Kidney glomerular epithelial cell (primary cell): ENCODE measurements at regions not wholly inside any gene's neighbourhood (a gene's known extent, or its start where the extent isn't known, plus 50 kb on each side); places are given as distances from the start of the nearest gene placed in this dataset.

Source experiments
- DNase-seq: peaks from one replicate; lab custom pipeline; 2025; lab: John Stamatoyannopoulos, UW

DNA sequence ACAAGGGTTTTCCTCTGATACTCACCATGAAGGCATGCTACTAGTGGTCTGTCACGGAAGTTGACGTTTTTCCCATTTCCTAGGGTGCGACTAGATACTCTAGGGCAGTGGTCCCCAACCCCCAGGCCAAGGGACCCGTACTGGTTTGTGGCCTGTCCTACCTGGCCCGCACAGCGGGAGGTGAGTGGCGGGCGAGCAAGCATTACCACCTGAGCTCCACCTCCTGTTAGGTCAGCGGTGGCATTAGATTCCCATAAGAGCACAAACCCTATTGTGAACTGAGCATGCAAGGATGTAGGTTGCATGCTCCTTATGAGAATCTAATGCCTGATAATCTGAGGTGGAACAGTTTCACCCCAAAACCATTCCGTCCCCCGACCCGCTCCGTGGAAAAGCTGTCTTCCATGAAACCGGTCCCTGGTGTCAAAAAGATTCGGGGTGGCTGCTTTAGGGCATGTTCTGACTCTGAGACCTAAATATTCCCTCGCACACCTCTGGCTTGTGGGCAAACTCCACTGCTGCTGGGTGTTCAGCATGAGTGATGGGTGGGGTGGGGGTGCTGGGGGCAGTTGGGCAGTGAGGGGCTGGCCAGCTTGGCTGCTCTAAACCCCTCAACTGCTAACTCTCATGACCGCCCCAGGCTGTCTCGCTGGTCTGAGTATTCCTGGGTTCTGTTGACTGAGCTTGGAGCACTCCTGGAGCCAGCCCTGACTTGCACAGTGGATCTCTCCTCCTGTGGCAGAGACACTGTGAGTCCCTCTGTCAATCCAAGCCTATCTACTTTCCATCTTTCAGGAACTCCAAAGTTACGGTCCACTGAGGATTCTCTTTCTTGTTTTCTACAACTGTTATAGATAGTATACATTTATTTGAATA, 78.3 kb upstream of the NEK6 start:
- no peak for DNase-seq

DNA sequence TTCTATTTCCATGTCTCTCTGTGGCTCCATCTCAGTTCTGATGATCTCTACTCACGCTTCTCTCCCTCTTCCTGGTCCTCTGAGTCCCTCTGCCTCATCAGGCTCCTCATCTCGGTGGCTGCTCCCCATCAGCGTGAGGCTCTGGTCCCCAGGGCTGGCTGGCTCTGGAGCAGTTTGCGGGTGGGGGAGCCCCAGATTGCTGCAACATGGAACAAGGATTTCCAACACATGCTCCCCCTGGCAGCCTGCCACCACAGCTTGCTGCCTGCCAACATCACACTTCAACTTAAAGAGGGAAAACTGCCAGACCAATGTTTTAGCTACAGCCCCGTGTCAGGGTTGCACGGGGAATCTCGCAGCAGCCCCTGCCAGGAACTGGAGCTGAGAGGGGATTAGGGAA, 77.2 kb upstream of the NEK6 start:
- no peak for DNase-seq

DNA sequence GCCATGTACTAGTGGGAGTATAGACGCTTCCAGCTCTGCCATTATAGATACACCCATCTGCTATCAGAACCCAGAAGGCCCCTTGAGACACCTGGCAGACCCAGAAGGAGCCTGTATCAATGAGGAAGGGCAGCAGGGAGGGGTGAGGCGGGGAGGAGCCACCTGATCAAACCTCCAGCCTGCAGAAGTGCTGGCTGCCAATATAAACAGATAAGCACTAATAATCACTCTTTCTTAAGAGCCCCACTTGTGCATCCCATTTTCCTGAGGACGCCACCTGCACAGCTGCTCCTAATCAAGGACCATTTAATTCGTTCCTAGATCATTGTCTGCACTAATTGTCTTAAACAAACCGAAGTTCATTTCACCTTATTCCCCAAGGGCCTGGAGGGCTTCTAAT, 75.0 kb upstream of the NEK6 start:
- DNase-seq = no peak

DNA sequence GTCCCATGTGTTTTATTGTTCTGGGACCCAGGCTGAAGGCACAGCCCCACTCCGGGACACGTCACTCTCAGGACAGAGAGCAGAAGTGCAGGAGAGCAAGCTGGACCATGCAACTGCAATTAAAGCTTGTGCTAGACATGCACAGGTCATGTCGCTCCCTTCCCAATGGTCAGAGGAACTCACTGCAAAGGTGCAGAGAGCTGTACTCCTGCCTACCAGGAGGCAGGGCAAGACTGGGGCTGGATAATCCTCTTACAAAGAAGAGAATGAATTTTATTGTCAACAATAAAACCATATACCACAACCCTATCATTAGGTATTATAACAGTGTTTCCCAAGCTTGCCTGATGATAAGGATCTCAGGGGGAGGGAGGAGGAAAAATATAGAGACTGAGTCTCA, 74.0 kb upstream of the NEK6 start:
- no peak for DNase-seq

DNA sequence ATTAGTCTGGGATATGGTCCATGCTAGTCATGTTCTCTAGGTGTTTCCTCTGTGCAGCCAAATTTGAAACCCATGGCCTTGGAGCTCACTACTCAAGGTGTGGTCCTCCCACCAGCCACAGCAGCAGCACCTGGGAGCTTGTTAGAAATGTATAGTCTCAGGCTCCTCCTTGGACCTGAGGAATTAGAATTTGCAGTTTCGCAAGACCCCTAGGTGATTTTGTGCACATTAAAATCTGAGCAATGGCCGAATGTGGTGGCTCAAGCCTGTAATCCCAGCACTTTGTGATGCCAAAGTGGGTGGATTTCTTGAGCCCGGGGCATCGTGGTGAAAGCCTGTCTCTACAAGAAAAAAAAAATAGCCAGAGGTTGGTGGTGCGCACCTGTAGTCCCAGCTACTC, 72.3 kb upstream of the NEK6 start:
- no peak for DNase-seq

DNA sequence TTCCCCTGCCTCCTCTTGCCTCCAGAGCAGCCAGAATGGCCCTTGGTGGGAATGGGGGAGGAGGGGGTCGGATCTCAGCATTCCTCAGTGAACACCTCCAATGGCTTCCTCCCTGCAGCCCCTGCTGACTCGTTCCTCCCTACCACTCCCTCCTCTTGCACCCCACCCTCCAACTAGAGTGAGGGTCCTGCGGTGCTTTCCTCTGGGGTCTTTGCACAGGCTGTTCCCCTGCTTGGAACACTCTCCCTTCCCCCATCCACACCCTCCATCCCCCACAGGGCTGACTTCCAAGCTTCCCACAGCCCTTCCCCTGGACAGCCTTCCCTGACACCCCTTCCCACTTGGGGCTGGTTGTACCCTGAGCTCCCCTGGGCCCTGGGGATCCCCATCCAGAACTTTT, 70.4 kb upstream of the NEK6 start:
- DNase-seq = no peak

DNA sequence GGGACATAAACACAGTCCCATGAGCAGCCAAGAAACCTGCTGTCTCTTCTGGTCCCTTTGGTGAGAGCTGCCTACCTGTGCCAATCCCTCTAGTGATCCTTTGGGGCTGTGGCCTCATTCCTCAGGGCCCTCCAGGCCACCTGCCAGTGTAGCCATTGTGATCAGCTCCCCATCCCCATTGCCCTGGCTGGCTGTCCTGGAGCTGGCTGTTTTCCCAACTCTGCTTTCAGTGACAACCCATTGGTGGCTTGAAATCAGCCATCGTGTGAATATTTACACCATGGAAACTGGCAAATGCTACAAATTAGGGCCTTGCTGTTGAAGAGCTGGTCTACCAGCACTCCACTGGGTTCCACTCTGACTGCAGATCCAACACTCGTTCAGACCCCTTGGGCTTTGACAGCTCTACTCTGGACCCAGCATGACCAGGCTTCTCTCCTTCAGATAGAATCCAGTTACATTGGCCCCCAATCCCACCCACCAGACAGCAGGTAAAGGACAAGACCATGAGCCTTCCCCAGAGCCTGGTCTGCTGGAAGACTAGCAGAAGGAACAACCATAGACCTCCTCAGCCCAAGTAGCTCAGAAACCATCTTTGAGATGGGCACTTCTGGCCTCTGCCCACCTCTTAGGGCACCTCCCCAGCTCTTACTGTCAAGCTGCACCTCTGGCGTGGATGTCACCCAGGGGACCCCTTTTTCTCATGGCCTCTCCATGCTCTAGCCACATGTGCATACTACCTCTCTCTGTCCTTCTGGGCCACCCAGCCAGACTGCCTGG, 69.2 kb upstream of the NEK6 start:
- no peak for DNase-seq

DNA sequence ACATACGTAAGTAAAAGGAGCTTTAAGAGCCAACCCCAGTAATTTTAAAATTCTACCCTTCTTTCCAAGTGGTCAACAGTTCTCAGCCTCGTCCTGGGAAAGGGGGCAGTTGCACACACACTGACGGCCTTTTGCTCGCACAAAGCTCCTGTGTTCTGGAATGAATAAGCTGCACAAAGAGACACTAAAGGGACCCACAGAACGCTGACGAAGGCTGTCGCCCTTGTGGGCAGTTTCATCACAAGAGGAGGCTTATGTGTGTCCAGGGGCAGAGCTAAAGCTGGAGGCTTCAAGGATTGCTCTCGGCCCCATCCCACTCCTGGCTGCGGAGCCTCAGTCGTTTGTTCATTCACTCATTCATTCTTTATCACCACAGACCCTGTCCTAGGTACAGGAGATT, 67.0 kb upstream of the NEK6 start:
- DNase-seq = no peak

DNA sequence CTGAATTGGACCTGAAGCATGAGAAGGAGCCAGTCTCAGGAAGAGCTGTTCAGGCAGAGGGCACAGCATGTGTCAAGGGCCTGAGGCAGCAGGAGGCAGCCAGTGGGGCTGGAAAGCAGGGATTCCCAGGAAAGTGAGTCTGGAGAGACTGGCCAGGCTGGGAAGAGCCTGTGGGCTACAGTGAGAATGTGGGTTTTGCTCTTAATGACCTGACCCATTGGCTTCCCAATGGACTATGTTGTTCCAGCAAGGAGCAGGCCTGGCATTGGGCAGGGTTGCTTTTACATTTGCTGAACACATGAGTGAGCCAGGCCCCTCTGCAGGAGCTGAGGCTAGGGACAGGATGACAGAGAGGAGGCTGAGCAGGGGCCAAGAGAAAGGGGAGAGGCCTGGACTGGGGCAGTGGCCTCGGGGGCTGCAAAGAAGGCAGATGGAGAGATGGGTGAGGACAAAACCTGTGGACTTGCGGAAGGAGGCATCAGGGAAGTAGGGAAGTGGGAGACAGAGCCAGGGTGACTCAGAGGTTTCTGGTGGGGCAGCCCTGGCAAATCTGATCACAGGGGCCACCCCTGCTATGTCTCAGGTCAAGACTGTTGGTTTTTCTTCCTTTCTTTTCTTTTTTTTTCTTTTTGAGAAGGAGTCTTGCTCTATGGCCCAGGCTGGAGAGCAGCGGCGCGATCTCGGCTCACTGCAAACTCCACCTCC, 65.9 kb upstream of the NEK6 start:
- no peak for DNase-seq

DNA sequence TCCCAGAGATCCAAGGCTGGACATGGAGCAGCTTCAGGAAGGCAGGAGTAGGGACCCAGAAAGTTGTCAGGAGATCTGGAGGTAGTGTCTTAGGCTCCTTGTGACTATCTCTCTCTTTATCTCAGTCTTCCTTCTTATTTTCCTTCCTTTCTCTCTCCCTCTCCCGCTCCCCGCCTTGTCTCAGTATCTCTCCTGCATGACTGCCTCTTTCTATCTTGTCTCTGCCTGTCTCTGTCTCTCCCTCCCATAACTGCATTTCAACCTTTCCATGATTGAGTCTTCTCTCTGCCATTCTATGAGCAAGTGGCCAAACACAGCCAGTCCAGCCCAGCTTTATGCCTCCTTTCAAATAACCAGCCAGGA, 61.0 kb upstream of the NEK6 start:
- no peak for DNase-seq

DNA sequence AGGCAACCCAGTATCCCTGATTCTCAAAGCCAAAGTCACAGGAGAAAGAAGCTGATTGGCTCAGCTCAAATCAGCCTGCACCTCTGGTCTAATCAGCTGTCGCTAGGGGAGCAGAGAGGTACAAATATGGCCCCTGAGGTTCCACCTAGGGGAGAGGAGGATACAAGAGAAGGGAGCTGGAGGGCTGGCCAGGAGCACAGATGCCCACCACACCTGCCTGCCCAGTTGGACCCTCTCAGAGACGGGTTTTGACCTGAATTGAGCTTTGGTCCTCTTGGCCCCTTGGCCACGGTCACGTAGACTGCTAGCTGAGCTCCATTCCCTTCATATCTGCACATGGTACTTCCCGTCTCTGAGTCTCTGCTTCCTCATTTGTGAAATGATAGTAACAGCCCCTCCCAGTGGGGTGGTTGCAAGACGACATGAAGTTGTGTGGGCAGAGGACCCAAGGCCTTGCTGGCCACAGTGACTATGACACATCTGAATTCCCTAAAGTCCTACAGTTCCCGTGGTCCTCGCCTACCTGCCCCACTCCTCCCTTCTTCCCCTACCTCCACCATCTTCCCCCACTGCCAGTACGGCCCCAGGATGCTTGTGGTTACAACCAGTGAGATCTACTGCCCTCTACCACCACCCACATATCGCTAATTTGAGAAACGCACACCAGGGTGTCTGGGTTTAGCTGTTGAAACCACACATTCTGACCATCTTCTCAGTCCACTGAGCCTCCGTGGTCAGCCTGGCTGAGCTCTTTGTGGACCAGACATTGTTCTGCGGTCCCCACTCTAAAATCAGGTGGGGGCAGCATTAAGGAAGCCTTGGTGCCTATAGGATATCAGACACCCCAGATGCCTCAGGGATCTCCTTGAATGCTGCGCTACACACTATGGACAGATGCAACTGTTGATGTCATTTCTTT, 60.3 kb upstream of the NEK6 start:
- DNase-seq = no peak

DNA sequence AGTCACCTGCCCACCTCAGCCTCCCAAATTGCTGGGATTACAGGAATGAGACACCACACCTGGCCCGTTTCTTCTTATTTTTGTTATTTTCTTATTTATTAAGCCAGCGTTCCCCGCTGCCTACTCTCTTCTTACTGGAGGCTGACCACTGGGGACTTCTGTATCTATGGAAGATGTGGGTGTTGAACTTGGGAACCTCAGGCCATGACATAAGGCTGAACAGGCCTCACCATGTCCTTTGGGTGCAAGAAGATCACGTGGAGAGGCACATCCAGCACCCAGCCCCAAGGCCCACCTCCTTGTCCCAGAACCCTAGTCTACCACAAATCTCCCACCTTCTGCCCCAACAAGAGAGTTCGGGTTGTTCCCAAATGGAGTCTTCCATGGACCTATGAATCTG, 59.4 kb upstream of the NEK6 start:
- DNase-seq = no peak

DNA sequence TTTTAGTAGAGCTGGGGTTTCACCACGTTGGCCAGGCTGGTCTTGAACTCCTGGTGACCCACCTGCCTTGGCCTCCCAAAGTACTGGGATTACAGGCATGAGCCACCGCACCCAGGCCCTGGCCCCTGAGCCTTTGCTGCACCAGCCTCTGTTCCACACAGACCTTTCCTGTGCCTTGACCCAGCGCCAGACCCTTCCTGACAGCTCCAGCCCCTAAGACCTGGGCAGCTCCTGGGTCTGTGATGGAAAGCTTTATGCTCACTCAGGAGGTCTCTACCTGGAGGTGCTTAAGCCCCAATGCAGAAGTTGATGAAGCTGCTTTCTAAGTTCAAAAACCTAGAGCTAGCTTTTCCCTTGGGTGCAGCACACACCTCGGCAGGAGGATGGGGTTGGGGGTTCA, 58.8 kb upstream of the NEK6 start:
- DNase-seq = no peak

DNA sequence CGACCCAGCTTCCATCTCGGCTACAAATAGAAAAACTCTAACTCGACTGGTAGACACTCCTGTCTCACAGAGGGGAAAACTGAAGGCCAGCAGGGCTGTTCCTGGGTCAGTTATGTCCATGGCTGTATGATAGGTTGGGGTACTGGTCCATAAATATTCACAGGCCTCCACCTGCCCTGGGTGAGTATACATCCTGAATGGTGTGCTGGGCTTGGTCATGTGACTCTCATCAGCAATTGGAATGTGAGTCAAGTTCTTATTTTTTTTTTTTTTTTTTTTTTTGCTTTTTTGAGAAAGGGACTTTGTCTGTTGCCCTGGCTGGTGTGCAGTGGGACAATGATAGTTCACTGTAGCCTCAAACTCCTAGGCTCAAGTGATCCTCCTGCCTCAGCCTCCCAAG, 58.3 kb upstream of the NEK6 start:
- no peak for DNase-seq

DNA sequence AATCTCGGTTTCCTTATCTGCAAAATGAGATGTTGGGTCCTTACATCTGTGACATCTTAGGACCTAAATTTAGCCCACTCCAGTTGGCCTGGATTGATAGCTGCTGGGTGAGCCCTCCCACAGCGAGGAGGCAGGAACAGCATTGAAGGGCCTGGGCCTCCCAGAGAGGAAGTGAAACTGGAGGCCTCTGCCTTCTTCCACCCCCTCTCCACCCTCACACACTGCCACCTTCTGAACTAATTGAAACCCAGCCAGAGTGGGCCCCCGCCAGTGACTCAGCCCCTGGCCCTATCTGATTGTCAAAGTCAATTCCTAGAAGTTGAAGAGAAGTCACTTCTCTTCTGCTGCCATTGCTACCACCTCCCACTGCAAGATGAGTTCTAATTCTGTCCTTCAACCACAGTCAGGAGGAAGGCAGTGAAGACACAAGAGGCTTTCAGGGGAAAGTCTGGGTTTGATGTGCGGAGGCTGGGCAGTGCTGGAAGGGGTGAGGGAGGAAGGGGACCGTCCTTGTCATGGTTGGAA, 55.2 kb upstream of the NEK6 start:
- DNase-seq = no peak

DNA sequence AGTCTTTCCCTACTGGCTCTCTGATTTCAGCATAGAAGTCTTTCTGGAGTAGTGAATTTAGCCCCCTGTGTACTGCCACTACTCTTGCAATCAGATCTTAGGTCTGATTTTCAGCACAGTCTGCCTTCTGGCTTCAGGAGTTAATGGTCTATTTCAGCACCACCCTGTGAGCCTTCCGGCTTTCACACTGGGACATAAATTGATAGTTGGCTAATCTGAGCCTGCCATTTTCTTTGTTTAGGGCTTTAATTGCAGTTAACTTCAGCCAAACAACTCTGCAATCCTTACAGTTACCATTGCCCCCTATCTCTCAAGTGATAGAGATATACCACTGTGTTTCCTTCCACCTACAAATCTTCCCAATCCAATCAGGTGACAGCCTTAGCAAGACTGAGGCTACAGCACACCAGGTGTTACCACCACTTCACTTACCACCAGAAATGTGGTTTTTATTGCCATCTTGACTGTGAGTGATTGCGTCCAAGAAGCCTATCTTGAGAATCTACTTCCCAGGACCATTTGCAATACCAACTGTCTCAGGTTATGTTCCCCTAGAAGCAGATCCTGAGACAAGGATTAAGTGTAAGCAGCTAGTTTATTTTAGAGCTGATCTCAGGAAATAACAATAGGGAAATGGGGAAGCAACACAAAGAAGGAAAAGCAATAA, 51.9 kb upstream of the NEK6 start:
- no peak for DNase-seq

DNA sequence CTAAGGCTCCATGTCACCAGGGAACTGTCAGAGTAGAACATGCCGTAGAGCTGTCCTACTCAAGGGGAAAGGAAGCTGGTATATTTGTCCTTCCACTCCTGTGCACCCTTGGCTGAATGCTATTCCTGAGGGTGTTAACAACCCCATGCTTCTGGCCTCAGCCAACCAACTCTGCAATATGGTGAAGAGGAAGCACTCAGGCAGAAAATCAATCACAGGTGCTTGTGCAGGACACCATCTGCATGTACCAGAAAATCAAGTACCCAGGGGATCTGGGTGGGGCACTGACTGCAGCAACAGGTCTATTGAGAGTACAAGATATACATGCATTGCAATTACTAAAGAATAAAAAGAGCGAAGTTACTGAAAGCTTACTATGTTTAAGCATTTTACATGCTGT, 51.4 kb upstream of the NEK6 start:
- DNase-seq = no peak
